WTC11 (cell line): ENCODE measurements at regions not wholly inside any gene's neighbourhood (a gene's known extent, or its start where the extent isn't known, plus 50 kb on each side); places are given as distances from the start of the nearest gene placed in this dataset.

ENCODE experiments used
- ATAC-seq: fragments of 200-7000 bp; cut with Tn5 transposase; 2 replicates; pipeline ENCODE4 v1.10.0; 2021; ENCODE audit warnings: mild to moderate bottlenecking, moderate library complexity
- CTCF ChIA-PET: fragments of 300-600 bp; sonication (Branson Sonifier 250); formaldehyde crosslinking; loops from one replicate; lab custom pipeline; 2021; ENCODE audit warnings: antibody characterized with exemption; lab: Charles Lee
- POLR2A ChIA-PET: fragments of 350-600 bp; sonication (Branson Sonifier 250); formaldehyde crosslinking; loops from one replicate; lab custom pipeline; 2021; ENCODE audit warnings: antibody characterized with exemption; lab: Charles Lee
- DNase-seq: peaks from one replicate; pipeline ENCODE4 v3.0.0; 2021; ENCODE audit warnings: low spot score
- H3K27ac Mint-ChIP-seq: 2 replicates; pipeline ENCODE4 v1.8.0; 2021; ENCODE audit warnings: mixed read lengths
- H3K27me3 Mint-ChIP-seq: 2 replicates; pipeline ENCODE4 v1.8.0; 2021; ENCODE audit warnings: low read depth, mild to moderate bottlenecking, moderate library complexity, mixed read lengths
- H3K36me3 Mint-ChIP-seq: 2 replicates; pipeline ENCODE4 v1.8.0; 2021; ENCODE audit warnings: mixed read lengths
- H3K4me1 Mint-ChIP-seq: 2 replicates; pipeline ENCODE4 v1.8.0; 2022; ENCODE audit warnings: mixed read lengths
- H3K4me3 Mint-ChIP-seq: 2 replicates; pipeline ENCODE4 v1.8.0; 2021; ENCODE audit warnings: mild to moderate bottlenecking, moderate library complexity, mixed read lengths
- H3K9me3 Mint-ChIP-seq: 2 replicates; pipeline ENCODE4 v1.8.0; 2021; ENCODE audit warnings: mixed read lengths
- ARID4B ChIP-seq: sonication (generic); formaldehyde crosslinking; IDR thresholded peaks from 2 replicates; pipeline ENCODE4 v1.8.0; 2023; ENCODE audit warnings: missing genetic modification reagents, mild to moderate bottlenecking, borderline replicate concordance
- ATF6 ChIP-seq: sonication (generic); formaldehyde crosslinking; IDR thresholded peaks from 2 replicates; pipeline ENCODE4 v1.8.1; 2023; ENCODE audit warnings: mild to moderate bottlenecking, missing genetic modification reagents
- E2F5 ChIP-seq: sonication (generic); formaldehyde crosslinking; IDR thresholded peaks from 2 replicates; pipeline ENCODE4 v1.8.1; 2022; ENCODE audit warnings: mild to moderate bottlenecking, moderate library complexity, missing genetic modification reagents
- ELF4 ChIP-seq: sonication (generic); formaldehyde crosslinking; IDR thresholded peaks from 2 replicates; pipeline ENCODE4 v1.8.1; 2022; ENCODE audit warnings: low read depth, mild to moderate bottlenecking, moderate library complexity, missing genetic modification reagents
- EMX1 ChIP-seq: fragments of 250-450 bp; sonication (Bioruptor Pico); IDR thresholded peaks from 2 replicates; pipeline ENCODE4 v1.8.0; 2021; ENCODE audit warnings: mild to moderate bottlenecking
- FOXK1 ChIP-seq: sonication (generic); formaldehyde crosslinking; IDR thresholded peaks from 2 replicates; pipeline ENCODE4 v1.8.0; 2022; ENCODE audit warnings: mild to moderate bottlenecking, moderate library complexity, missing genetic modification reagents
- GRHL2 ChIP-seq: fragments of 250-450 bp; sonication (Bioruptor Pico); IDR thresholded peaks from 2 replicates; pipeline ENCODE4 v1.8.0; 2022; ENCODE audit warnings: mild to moderate bottlenecking, moderate library complexity; ENCODE audit not compliant: insufficient replicate concordance, severe bottlenecking
- NR2C2 ChIP-seq: sonication (generic); formaldehyde crosslinking; IDR thresholded peaks from 2 replicates; pipeline ENCODE4 v1.8.0; 2022; ENCODE audit warnings: mild to moderate bottlenecking, missing genetic modification reagents
- OVOL2 ChIP-seq: fragments of 250-450 bp; sonication (Bioruptor Pico); IDR thresholded peaks from 2 replicates; pipeline ENCODE4 v1.9.0; 2021; ENCODE audit warnings: mild to moderate bottlenecking, borderline replicate concordance
- RELA ChIP-seq: sonication (generic); formaldehyde crosslinking; IDR thresholded peaks from 2 replicates; pipeline ENCODE4 v1.8.1; 2022; ENCODE audit warnings: missing genetic modification reagents, mild to moderate bottlenecking, borderline replicate concordance
- RORB ChIP-seq: fragments of 250-450 bp; sonication (Bioruptor Pico); IDR thresholded peaks from 2 replicates; pipeline ENCODE4 v1.9.0; 2021; ENCODE audit warnings: mild to moderate bottlenecking
- SMAD4 ChIP-seq: sonication (generic); formaldehyde crosslinking; IDR thresholded peaks from 2 replicates; pipeline ENCODE4 v1.8.0; 2022; ENCODE audit warnings: mild to moderate bottlenecking, missing genetic modification reagents
- SP1 ChIP-seq: sonication (generic); formaldehyde crosslinking; conservative IDR thresholded peaks from 2 replicates; pipeline ENCODE4 v1.8.1; 2022; ENCODE audit warnings: missing genetic modification reagents
- TCF7 ChIP-seq: sonication (generic); formaldehyde crosslinking; IDR thresholded peaks from 2 replicates; pipeline ENCODE4 v1.8.0; 2022; ENCODE audit warnings: mild to moderate bottlenecking, low read depth, missing genetic modification reagents, moderate library complexity
- TEAD1 ChIP-seq: sonication (generic); formaldehyde crosslinking; IDR thresholded peaks from 2 replicates; pipeline ENCODE4 v1.8.0; 2022; ENCODE audit warnings: mild to moderate bottlenecking, missing genetic modification reagents
- TP53 ChIP-seq: sonication (generic); formaldehyde crosslinking; IDR thresholded peaks from 2 replicates; pipeline ENCODE4 v1.8.1; 2023; ENCODE audit warnings: mild to moderate bottlenecking, missing genetic modification reagents
- ZNF121 ChIP-seq: sonication (generic); formaldehyde crosslinking; IDR thresholded peaks from 2 replicates; pipeline ENCODE4 v1.8.0; 2023; ENCODE audit warnings: missing genetic modification reagents
- ZNF138 ChIP-seq: sonication (generic); formaldehyde crosslinking; conservative IDR thresholded peaks from 2 replicates; pipeline ENCODE4 v1.8.1; 2022; ENCODE audit warnings: mild to moderate bottlenecking, moderate library complexity, missing genetic modification reagents
- ZNF263 ChIP-seq: sonication (generic); formaldehyde crosslinking; IDR thresholded peaks from 2 replicates; pipeline ENCODE4 v1.8.1; 2022; ENCODE audit warnings: low read depth, mild to moderate bottlenecking, moderate library complexity, missing genetic modification reagents
- ZNF423 ChIP-seq: fragments of 250-450 bp; sonication (Bioruptor Pico); IDR thresholded peaks from 2 replicates; pipeline ENCODE4 v2.1.2; 2022; ENCODE audit warnings: mild to moderate bottlenecking, moderate library complexity
- TF ChIP-seq, protein P1 (sequence below): fragments of 250-450 bp; sonication (Bioruptor Pico); IDR thresholded peaks from 2 replicates; pipeline ENCODE4 v1.8.0; 2021; ENCODE audit warnings: mild to moderate bottlenecking
- TF ChIP-seq, protein P2 (sequence below): fragments of 250-450 bp; sonication (Bioruptor Pico); IDR thresholded peaks from 2 replicates; pipeline ENCODE4 v1.9.0; 2021; ENCODE audit warnings: mild to moderate bottlenecking
- TF ChIP-seq, protein P3 (sequence below): sonication (generic); formaldehyde crosslinking; IDR thresholded peaks from 2 replicates; pipeline ENCODE4 v1.8.1; 2022; ENCODE audit warnings: missing genetic modification reagents, borderline replicate concordance

GRCh38 chr1:170424346-170424745 lies 107.6 kb upstream of the GORAB start:
- TF ChIP-seq RORB (no peak), SMAD4 (CRISPR knock-in tag) (no peak), TEAD1 (CRISPR knock-in tag) (no peak), RELA (CRISPR knock-in tag) (no peak), ELF4 (CRISPR knock-in tag) (no peak), TP53 (CRISPR knock-in tag) (no peak), ATF6 (CRISPR knock-in tag) (no peak), NR2C2 (CRISPR knock-in tag) (no peak), OVOL2 (no peak), SP1 (CRISPR knock-in tag) (no peak), E2F5 (CRISPR knock-in tag) (no peak), ZNF263 (CRISPR knock-in tag) (no peak), ZNF121 (CRISPR knock-in tag) (no peak), TCF7 (CRISPR knock-in tag) (no peak), EMX1 (CRISPR knock-in tag) (no peak)
- TF ChIP-seq, protein P1, sequence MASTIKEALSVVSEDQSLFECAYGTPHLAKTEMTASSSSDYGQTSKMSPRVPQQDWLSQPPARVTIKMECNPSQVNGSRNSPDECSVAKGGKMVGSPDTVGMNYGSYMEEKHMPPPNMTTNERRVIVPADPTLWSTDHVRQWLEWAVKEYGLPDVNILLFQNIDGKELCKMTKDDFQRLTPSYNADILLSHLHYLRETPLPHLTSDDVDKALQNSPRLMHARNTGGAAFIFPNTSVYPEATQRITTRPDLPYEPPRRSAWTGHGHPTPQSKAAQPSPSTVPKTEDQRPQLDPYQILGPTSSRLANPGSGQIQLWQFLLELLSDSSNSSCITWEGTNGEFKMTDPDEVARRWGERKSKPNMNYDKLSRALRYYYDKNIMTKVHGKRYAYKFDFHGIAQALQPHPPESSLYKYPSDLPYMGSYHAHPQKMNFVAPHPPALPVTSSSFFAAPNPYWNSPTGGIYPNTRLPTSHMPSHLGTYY (CRISPR knock-in tag) = no peak
- Mint-ChIP-seq H3K9me3 (peaks cover 5% of the 10 kb centered on the region; the same call in 1 of the 2 replicates), H3K27ac (no peak overlapping the region), H3K4me1 (peaks cover 20% of the 10 kb centered on the region), H3K4me3 (no peak overlapping the region), H3K27me3 (no peaks in the 10 kb centered on the region; the same call in 1 of the 2 replicates), H3K36me3 (no peaks in the 10 kb centered on the region)
- POLR2A ChIA-PET = no interaction called here
- ATAC-seq (no peak), DNase-seq (no peak)
- CTCF ChIA-PET = no interaction called here

GRCh38 chr1:170426596-170426995 lies 105.4 kb upstream of the GORAB start:
- peaks cover 12% of the 10 kb centered on the region for H3K9me3 Mint-ChIP-seq
- peak; percentile 59 for ATAC-seq
- no peak for TF ChIP-seq OVOL2
- no peak for TF ChIP-seq ARID4B (CRISPR knock-in tag)
- no peak for TF ChIP-seq SP1 (CRISPR knock-in tag)
- TF ChIP-seq FOXK1 (CRISPR knock-in tag) = no peak
- TF ChIP-seq SMAD4 (CRISPR knock-in tag) = no peak
- TF ChIP-seq, protein P2, sequence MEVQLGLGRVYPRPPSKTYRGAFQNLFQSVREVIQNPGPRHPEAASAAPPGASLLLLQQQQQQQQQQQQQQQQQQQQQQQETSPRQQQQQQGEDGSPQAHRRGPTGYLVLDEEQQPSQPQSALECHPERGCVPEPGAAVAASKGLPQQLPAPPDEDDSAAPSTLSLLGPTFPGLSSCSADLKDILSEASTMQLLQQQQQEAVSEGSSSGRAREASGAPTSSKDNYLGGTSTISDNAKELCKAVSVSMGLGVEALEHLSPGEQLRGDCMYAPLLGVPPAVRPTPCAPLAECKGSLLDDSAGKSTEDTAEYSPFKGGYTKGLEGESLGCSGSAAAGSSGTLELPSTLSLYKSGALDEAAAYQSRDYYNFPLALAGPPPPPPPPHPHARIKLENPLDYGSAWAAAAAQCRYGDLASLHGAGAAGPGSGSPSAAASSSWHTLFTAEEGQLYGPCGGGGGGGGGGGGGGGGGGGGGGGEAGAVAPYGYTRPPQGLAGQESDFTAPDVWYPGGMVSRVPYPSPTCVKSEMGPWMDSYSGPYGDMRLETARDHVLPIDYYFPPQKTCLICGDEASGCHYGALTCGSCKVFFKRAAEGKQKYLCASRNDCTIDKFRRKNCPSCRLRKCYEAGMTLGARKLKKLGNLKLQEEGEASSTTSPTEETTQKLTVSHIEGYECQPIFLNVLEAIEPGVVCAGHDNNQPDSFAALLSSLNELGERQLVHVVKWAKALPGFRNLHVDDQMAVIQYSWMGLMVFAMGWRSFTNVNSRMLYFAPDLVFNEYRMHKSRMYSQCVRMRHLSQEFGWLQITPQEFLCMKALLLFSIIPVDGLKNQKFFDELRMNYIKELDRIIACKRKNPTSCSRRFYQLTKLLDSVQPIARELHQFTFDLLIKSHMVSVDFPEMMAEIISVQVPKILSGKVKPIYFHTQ (CRISPR knock-in tag) = no peak
- no peak for TF ChIP-seq GRHL2 (CRISPR knock-in tag)
- no peak for TF ChIP-seq TEAD1 (CRISPR knock-in tag)
- TF ChIP-seq, protein P3, sequence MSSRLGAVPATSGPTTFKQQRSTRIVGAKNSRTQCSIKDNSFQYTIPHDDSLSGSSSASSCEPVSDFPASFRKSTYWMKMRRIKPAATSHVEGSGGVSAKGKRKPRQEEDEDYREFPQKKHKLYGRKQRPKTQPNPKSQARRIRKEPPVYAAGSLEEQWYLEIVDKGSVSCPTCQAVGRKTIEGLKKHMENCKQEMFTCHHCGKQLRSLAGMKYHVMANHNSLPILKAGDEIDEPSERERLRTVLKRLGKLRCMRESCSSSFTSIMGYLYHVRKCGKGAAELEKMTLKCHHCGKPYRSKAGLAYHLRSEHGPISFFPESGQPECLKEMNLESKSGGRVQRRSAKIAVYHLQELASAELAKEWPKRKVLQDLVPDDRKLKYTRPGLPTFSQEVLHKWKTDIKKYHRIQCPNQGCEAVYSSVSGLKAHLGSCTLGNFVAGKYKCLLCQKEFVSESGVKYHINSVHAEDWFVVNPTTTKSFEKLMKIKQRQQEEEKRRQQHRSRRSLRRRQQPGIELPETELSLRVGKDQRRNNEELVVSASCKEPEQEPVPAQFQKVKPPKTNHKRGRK = no peak
- no peak for TF ChIP-seq ZNF138
- no peak for TF ChIP-seq ZNF423
- TF ChIP-seq, all 79 proteins: peak for 0
- Mint-ChIP-seq H3K27ac (no peak overlapping the region), H3K36me3 (no peaks in the 10 kb centered on the region), H3K4me1 (peaks cover 20% of the 10 kb centered on the region), H3K27me3 (no peaks in the 10 kb centered on the region; the same call in 1 of the 2 replicates), H3K4me3 (no peak overlapping the region)
- peak; percentile 26 for DNase-seq
- ChIA-PET CTCF (no interaction called here), POLR2A (no interaction called here)
